ENCODE measurements at regions not wholly inside any gene's neighbourhood (a gene's known extent, or its start where the extent isn't known, plus 50 kb on each side); places are given as distances from the start of the nearest gene placed in this dataset.

DNA sequence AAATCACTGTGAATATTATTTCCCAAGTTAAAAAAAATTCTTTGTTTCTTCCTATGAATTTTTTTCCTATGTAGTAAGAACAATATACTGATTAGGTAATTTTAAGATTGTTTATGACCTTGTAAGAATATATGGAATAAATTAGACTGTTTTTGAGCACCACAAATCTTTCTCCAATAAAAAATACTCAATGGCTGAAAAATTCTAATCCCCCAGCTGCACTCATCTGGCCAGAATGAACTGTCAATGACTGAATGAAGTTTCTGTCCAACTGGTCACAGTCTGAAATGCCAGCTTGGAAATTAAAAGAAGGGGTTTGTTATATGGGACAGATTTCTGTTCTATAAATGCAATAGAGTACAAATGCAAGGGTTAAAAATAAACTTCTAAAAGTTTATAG lies 569.5 kb upstream of the SEMA6A start:
- no peaks in the 10 kb centered on the region for H3K27me3 Mint-ChIP-seq (ENCODE audit: insufficient read depth)
- no peak overlapping the region for H3K4me3 Mint-ChIP-seq
- TF ChIP-seq, protein P1, sequence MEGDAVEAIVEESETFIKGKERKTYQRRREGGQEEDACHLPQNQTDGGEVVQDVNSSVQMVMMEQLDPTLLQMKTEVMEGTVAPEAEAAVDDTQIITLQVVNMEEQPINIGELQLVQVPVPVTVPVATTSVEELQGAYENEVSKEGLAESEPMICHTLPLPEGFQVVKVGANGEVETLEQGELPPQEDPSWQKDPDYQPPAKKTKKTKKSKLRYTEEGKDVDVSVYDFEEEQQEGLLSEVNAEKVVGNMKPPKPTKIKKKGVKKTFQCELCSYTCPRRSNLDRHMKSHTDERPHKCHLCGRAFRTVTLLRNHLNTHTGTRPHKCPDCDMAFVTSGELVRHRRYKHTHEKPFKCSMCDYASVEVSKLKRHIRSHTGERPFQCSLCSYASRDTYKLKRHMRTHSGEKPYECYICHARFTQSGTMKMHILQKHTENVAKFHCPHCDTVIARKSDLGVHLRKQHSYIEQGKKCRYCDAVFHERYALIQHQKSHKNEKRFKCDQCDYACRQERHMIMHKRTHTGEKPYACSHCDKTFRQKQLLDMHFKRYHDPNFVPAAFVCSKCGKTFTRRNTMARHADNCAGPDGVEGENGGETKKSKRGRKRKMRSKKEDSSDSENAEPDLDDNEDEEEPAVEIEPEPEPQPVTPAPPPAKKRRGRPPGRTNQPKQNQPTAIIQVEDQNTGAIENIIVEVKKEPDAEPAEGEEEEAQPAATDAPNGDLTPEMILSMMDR (IDR thresholded peaks at IDR 0.05), result no peak
- no peaks in the 10 kb centered on the region for H3K4me1 Mint-ChIP-seq (ENCODE audit: low read depth)
- DNase-seq, result no peak
- no peak overlapping the region for H3K27ac Mint-ChIP-seq
- H3K36me3 Mint-ChIP-seq (ENCODE audit: low read depth), result no peaks in the 10 kb centered on the region
- H3K9me3 Mint-ChIP-seq, result peaks cover 36% of the 10 kb centered on the region

DNA sequence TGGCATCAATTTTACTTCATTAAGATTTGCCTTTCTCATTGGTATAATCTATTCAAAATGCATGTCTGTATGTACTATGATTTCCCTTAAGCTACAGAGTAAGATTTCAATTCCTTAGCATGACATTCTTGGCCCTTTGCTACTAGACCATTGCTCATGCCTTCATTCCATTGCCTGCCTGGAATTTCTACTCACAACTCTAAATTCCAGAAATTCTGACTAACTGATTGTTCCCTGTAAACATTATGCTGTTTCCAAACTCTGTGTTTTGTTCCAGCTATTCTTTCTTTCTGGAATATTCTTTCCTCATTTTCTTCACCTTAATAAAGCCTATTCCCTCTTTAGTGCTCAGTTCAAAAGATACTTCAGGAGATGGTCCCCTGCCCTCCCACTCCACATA lies 568.8 kb upstream of the SEMA6A start:
- no peak for DNase-seq
- TF ChIP-seq, protein P1 (IDR thresholded peaks at IDR 0.05), result no peak
- H3K4me3 Mint-ChIP-seq, result no peak overlapping the region
- no peaks in the 10 kb centered on the region for H3K36me3 Mint-ChIP-seq (ENCODE audit: low read depth)
- H3K27me3 Mint-ChIP-seq (ENCODE audit: insufficient read depth), result no peaks in the 10 kb centered on the region
- no peaks in the 10 kb centered on the region for H3K4me1 Mint-ChIP-seq (ENCODE audit: low read depth)
- no peak overlapping the region for H3K27ac Mint-ChIP-seq
- H3K9me3 Mint-ChIP-seq, result peaks cover 36% of the 10 kb centered on the region

DNA sequence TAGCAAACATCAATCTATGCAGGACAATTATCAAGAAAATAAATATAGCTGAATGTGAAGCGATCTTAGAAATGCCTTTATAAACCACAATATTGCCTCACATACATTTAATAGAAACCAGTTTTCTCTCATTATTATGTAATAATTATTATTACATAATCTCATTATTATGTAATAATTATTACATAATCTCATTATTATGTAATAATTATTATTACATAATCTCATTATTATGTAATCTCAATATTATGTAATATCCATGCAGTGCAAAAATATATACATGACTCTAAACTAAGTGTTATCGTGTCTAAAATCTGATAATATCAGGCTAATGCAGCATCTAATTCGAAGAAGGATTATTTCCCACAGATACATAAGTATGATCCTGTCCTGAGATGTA lies 563.9 kb upstream of the SEMA6A start:
- TF ChIP-seq, protein P1 (IDR thresholded peaks at IDR 0.05), result no peak
- no peaks in the 10 kb centered on the region for H3K4me1 Mint-ChIP-seq (ENCODE audit: low read depth)
- H3K27me3 Mint-ChIP-seq (ENCODE audit: insufficient read depth), result no peaks in the 10 kb centered on the region; the same call in 1 of the 2 replicates
- peaks cover 41% of the 10 kb centered on the region for H3K9me3 Mint-ChIP-seq
- no peaks in the 10 kb centered on the region for H3K36me3 Mint-ChIP-seq (ENCODE audit: low read depth)
- DNase-seq, result no peak
- no peak overlapping the region for H3K4me3 Mint-ChIP-seq
- H3K27ac Mint-ChIP-seq, result no peak overlapping the region

DNA sequence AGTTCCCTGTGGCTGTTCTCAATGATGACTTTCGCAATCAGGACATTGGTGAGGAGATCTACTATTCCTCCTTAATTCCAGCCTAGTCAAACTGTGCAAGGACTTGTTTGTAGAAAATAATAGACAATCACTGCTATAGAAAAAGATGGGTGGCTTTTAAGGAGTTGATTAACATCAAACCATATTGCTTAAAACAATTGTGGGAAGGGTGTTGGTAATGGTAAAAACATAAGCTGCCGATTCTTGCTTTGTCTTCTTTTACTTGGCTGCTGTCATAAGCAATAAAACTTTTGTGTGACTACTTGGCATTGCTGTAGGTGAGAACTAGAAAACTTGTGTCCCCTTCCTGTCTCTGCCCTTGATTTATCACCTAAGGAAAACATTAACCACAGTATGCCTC lies 561.2 kb upstream of the SEMA6A start:
- no peaks in the 10 kb centered on the region for H3K36me3 Mint-ChIP-seq (ENCODE audit: low read depth)
- H3K4me3 Mint-ChIP-seq, result no peak overlapping the region
- H3K27ac Mint-ChIP-seq, result no peak overlapping the region
- H3K27me3 Mint-ChIP-seq (ENCODE audit: insufficient read depth), result no peaks in the 10 kb centered on the region; the same call in 1 of the 2 replicates
- no peak for DNase-seq
- H3K4me1 Mint-ChIP-seq (ENCODE audit: low read depth), result no peaks in the 10 kb centered on the region
- TF ChIP-seq, protein P1 (IDR thresholded peaks at IDR 0.05), result no peak
- H3K9me3 Mint-ChIP-seq, result peaks cover 45% of the 10 kb centered on the region

DNA sequence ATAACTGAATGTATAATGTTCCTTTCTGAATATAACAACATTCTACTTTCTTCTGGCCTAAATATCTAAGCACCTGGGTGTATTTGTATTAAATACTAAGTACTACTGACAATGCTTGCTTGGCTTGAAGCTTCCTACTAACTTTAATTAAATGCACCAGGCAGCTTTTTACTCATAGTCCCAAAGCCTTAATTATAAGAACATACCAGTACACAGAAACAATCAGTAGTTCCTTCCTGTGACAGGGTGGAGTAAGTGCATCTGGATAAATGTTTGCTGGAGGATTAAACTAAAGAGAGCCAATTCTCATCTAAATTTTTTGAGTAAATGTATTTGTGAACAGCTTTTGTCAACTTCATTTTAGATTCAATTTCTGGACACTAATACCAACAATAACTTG lies 558.6 kb upstream of the SEMA6A start:
- H3K9me3 Mint-ChIP-seq, result peaks cover 48% of the 10 kb centered on the region
- DNase-seq, result no peak
- peaks cover 3% of the 10 kb centered on the region; the same call in 1 of the 2 replicates for H3K36me3 Mint-ChIP-seq (ENCODE audit: low read depth)
- H3K27me3 Mint-ChIP-seq (ENCODE audit: insufficient read depth), result no peaks in the 10 kb centered on the region; the same call in 1 of the 2 replicates
- no peak overlapping the region for H3K27ac Mint-ChIP-seq
- no peak overlapping the region for H3K4me3 Mint-ChIP-seq
- H3K4me1 Mint-ChIP-seq (ENCODE audit: low read depth), result no peaks in the 10 kb centered on the region
- TF ChIP-seq, protein P1 (IDR thresholded peaks at IDR 0.05), result no peak

DNA sequence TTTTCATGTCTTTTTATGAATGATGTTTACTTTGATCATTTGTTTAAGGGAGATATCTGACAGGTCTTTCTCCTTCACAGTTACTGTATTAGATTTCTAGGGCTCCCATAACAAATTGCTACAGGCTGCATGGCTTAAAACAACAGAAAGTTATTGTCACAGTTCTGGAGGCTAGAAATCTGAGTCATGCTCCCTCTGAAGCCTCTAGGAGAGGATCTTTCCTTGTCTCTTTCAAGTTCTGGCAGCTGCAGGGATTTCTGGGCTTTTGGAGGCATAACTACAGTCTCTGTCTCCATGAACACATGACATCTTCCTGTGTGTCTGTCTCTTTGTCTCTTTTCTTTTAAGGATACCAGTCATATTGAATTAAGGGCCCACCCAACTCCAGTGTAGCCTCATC lies 557.3 kb upstream of the SEMA6A start:
- H3K36me3 Mint-ChIP-seq (ENCODE audit: low read depth), result peaks cover 4% of the 10 kb centered on the region; the same call in 1 of the 2 replicates
- no peaks in the 10 kb centered on the region for H3K4me1 Mint-ChIP-seq (ENCODE audit: low read depth)
- no peaks in the 10 kb centered on the region; the same call in 1 of the 2 replicates for H3K27me3 Mint-ChIP-seq (ENCODE audit: insufficient read depth)
- no peak overlapping the region for H3K4me3 Mint-ChIP-seq
- H3K27ac Mint-ChIP-seq, result no peak overlapping the region
- peaks cover 56% of the 10 kb centered on the region for H3K9me3 Mint-ChIP-seq
- no peak for DNase-seq
- TF ChIP-seq, protein P1 (IDR thresholded peaks at IDR 0.05), result no peak

All from HFFc6 (cell line).